HG02678 (cell line): ENCODE measurements at regions not wholly inside any gene's neighbourhood (a gene's known extent, or its start where the extent isn't known, plus 50 kb on each side); places are given as distances from the start of the nearest gene placed in this dataset.
"Not testable (repeated sequence)": the region's sequence is repeated elsewhere in the genome, so short reads cannot be mapped to it uniquely, and the experiment has no call there.

Experiments used
- ATAC-seq: cut with Tn5 transposase; IDR thresholded peaks from one replicate; pipeline ENCODE4 v1.9.1; 2021; ENCODE audit warnings: mild to moderate bottlenecking, moderate library complexity; ENCODE audit not compliant: unreplicated experiment

DNA sequence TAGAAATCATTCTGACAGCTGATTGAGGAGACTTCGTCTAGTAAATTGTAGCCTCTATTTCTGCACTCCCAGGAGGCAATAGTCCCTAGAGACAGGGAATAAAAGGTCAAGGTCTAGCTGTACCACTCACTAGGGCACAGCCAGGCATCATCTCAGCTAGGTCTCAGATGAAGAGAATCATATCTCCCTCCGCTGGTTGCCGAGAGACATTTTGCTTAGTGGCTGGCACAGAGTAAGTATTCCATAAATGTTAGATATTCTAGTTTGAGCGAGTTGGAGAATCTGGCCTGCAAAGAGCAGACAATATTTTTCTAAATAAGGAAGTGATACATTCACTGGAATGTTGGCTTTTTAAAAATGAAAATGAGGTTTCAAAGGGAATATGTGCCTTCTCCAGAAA is 180.4 kb upstream of the ACTBL2 start:
- no peak for ATAC-seq

DNA sequence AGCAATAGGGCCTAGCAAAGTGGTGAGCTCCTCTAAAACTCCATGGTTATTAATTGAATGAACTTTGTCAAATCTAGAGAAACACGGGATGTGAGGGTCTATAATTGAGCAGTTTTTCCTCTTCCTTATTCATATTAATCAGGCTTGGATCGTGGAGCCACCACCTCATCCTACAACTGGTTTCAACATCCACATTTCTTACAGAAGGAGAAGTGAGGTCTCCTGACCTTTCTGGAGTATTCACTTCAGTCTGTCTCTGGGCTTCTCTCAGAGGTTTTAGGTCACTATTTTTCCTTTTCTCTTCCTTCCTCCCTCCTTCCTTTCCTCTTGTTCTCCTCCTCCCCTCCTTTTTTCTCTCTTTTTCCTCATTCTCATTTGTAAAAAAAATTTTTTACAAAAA is 177.3 kb upstream of the ACTBL2 start:
- no peak for ATAC-seq

- ATAC-seq, result no peak
Measured at GRCh38 chr5:57658018-57658417, 175.4 kb upstream of the ACTBL2 start.

DNA sequence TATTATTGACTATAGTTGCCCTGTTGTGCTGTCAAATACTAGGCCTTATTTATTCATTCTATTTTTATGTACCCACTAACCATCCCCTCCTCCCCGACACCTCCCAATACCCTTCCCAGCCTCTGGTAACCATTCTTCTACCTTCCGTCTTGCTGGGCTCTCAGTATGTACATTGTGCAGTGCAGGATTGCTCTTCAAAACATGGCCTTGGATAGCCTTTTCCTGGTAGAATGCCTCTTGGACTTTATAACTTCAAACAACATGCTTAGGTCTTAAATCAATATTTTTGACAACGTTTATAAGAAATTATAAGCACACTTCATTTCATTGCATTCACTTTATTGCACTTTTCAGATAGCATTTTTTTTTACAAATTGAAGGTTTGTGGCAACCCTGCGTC is 172.6 kb upstream of the ACTBL2 start:
- ATAC-seq, result no peak

- no peak for ATAC-seq
Measured at GRCh38 chr5:57653636-57654290, 171.2 kb upstream of the ACTBL2 start.

GRCh38 chr5:57651127-57651526 is 168.5 kb upstream of the ACTBL2 start:
- ATAC-seq, result no peak

DNA sequence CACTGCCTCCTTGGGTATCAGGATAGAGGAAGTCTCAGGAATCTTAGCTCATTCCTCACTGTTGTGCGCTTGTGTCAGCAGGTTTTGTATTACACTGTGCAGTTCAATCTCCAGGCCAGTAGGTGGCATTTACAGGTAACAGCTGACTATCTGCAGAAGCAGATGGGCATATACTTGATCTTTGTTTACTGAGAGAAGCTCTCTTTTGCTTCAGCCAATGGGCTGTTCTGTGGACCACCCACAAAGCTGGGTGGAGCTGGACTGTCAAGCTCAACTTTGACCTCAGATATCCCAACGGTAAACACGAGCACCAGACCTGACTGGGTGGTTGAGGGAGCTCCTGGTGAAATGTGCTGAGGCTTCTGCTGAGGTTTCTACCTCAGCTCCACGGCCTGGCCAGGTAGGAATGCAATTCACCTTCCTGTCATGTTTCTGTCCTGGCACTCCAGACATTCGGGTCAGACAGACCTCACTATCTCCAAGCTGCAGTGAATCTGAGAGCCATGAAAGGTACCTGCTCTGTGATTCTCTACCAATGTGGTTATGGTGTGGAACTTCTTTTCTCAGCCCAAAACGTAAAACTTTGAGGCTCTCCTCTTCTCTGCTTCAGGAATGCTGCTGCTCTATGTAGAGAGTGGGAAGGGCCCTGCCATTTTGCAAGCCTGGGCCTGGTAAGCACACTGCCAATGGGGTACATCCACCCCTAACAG is 167.9 kb upstream of the ACTBL2 start:
- ATAC-seq, result peak; percentile 96

DNA sequence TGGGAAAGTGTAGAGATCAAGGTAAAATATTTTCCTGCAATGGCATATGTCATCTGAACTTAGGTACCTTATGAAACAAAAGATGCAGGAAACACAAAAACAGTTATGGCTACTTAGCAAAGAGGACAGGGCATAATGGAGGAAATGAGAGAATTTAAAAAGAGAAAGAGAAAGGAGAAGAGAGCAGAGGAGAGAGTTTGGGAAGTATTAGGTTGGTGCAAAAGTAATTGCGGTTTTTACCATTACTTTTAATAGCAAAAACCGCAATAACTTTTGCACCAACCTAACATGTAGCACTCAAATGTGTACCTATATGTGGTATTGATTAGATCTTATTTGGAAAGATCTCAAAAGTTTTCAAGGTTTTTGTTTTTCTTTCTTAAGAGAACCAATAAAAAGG is 160.1 kb upstream of the ACTBL2 start:
- no peak for ATAC-seq

DNA sequence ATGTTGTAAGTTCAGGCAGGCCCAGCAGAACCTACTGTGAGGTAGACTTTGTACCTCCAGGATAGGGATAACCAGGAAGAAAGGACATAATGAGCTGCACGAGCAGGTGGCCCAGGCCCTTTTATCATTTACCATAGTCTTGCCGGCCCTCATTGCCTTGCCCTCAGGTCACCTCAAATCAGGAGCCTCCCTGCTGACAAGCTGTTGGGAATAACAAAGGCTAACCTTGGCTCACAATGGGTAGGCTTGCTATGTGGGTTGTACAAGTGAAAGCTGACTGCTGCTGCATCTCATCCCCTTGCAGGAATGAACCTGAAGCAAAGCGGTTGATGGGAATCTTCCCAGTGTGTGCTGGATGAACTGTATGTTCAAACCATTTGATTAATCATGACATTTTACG is 159.5 kb upstream of the ACTBL2 start:
- no peak for ATAC-seq

DNA sequence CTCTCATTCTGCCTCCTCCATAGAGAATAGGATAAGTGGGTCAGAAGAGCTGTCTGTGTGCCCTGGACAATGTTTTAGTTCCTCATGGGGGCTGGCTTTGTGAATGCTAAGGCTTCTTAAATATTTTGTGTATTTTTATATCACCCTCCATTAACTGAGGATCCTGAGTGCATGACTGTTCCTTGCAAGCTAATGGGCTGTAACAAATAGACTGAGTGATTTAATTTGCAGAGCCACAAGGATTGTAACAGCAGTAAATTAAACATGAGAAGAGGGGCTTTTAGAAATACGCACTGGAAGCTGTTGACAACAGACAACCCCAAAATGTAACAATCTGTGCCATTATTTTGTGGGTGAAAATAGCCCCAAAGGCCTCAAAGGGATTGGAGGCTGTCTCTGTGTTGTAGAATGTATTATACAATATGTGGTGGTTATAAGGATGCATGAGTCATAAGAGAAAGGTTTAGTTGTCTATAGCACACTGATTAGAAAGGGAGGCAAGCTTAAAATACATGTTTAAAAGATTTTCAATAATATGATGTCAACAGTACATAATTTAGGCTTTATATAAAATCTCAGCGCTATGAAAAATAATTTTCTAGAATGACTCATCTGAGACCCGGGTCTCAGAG is 152.7 kb upstream of the ACTBL2 start:
- no peak for ATAC-seq

GRCh38 chr5:57632937-57633336 is 150.3 kb upstream of the ACTBL2 start:
- ATAC-seq, result no peak

DNA sequence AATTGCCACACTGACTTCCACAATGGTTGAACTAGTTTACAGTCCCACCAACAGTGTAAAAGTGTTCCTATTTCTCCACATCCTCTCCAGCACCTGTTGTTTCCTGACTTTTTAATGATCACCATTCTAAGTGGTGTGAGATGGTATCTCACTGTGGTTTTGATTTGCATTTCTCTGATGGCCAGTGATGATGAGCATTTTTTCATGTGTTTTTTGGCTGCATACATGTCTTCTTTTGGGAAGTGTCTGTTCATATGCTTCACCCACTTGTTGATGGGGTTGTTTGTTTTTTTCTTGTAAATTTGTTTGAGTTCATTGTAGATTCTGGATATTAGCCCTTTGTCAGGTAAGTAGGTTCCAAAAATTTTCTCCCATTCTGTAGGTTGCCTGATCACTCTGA is 148.5 kb upstream of the ACTBL2 start:
- not testable (repeated sequence) for ATAC-seq

GRCh38 chr5:57627661-57628060 is 145.1 kb upstream of the ACTBL2 start:
- ATAC-seq, result no peak

DNA sequence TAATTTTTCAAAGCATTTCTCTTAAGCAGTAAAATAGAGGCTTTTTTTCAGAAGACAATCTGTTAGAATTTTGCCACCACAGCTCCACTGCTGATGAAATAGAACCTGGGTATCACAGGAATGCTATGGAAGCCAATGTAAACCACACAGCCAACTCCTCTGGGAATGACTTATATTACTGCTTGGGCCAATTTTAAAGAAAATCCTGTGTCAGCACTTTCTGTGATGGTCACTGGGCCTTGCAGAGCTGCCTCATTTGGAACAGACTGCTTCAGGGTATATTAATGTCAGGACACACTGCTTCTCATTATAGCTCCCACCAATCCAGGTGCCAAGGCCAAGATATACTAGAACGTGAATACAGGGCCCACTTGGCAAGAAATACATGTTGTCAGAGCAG is 144.1 kb upstream of the ACTBL2 start:
- ATAC-seq, result no peak

- no peak for ATAC-seq
Measured at GRCh38 chr5:57621624-57622023, 139.0 kb upstream of the ACTBL2 start.

DNA sequence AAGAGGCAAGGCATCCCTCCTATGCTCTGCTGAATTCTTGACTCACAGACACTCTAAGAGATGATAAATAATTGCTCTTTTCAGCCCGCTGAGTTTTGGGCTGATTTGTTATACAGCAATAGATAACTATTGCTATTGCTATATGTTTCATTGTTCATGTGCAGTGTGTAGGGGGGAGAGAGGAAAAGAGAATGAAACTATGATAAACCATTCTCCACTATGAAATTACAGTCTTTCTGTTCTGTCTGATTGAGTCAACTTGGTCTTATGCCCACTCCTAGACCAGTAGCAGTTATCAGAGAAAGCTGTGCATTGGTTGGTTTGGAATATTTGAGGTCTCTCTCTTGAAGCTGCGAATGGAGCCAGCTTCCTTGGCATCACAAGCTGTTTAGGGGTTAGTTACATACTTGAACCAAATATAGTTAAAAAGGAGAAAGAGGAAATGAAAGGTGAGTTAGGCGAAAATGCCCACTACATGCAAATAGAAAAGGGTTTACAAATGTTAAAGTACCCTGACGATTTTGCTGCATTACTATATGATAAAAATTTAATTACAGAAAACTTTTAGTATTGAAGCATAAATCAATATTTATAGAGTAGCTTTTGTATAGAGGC is 136.3 kb upstream of the ACTBL2 start:
- ATAC-seq, result no peak

GRCh38 chr5:57613741-57614140 is 131.1 kb upstream of the ACTBL2 start:
- no peak for ATAC-seq

DNA sequence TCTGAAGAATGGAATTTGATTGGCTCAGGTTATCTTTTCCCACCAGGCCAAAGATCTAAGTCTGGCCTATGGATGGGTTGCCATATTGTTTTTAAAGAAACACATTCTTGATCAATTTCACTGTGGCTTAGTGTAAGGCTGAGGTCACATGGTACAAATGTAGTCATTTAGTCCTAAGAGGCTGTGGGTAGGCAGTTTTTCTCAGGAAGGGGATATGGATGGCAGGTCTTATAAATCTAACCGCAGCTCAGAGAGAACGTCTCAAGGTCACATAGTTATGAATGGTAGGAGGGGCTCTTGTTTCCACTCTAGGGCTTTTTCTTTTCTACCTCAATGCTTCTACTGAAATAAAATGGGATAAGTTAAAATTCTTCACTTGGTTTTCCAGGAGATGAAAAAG is 128.6 kb upstream of the ACTBL2 start:
- ATAC-seq, result no peak

- no peak for ATAC-seq
Measured at GRCh38 chr5:57608542-57608941, 125.9 kb upstream of the ACTBL2 start.

- ATAC-seq, result no peak
Measured at GRCh38 chr5:57601996-57602395, 119.4 kb upstream of the ACTBL2 start.

GRCh38 chr5:57600321-57600720 is 117.7 kb upstream of the ACTBL2 start:
- ATAC-seq, result no peak

DNA sequence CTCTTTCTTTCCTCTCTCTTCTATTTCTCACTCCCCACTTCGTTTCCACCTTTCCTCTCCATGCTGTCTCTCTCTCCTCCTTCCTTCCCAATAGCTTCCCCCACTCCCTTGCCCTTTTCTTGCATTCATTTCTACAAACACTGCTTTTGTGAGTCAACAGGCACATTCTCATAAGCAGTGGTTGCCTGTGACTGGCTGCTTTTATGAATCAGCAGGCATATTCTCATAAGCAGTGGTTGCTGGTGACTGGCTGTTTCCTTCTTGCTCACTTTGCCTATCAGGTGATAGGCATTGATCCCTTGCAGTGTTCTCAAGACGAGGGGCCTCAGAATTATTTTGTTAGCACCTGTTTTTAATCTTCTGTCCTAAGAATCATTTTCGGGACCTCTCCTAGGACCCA is 116.1 kb upstream of the ACTBL2 start:
- no peak for ATAC-seq
